Fibroblast of skin of back (primary cell): ENCODE measurements at regions not wholly inside any gene's neighbourhood (a gene's known extent, or its start where the extent isn't known, plus 50 kb on each side); places are given as distances from the start of the nearest gene placed in this dataset.

ENCODE experiments used
- DNase-seq: peaks from one replicate; pipeline ENCODE4 v3.0.0-alpha.2; 2013

DNA sequence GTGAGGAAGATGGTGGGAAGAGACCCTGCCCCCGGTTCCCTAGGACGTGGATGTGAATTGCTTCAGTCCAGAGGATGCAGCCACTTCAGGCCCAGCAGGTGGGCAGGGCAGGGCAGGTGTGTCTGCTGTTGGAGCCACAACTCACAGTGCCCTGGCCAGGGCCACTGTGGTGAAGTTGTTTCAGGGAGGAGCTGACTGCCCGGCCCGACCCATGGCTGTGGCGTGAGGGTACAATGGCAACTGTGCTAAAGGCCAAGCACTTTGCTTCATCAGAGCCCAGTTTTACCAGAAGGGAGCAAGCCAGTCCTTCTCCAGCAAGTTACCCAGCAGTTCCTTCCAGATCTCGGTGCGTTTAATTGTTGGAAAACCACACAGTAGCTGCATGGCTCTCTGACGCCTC, 1174.4 kb downstream of the BRD1 start:
- DNase-seq, result no peak

DNA sequence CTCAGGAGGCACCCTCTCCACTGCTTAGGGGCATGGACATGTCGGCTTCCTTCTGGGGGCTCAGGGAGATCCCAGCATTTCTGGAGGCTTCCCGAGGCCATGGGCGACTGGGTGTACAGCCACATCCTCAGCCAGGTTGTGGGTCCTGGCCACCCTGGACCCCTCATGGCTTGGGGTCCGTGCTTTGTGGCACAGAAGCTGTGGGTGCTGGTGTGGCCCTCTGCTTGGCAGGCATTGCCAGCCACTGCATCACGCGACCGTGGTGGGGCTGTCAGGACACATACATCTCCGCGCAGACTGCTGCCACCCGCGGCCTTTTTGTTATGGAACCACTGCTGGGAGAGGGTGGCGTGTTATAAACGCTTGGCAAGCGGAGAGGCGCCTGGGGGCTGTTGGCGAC, 1174.9 kb downstream of the BRD1 start:
- DNase-seq, result no peak

DNA sequence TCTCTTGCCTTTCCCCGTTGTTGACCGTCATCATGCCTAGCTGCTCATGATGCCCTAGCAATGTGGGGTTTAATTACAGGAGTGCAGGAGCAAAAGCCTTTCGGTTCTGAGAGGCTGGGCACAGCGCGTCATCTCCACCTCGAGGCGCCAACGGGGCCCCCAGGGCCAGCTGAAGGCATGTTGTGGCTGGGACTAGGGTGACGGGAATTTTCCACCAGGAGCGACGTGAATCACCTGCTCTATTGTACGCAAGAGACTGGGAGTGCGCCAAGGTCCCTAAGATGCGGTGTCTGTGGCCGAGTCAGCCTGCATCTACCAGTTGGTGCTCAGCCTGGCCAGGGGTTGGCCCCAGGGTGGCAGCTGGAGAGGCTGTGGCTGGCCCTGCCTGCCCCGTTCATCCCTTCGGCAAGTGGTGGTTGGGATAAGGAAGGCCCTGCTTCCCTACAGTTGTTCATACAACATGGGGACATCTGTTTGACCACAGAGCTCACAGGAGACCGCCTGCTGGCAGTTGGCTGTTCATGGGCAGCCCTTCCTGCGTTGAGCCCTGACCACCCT, 1175.6 kb downstream of the BRD1 start:
- no peak for DNase-seq

DNA sequence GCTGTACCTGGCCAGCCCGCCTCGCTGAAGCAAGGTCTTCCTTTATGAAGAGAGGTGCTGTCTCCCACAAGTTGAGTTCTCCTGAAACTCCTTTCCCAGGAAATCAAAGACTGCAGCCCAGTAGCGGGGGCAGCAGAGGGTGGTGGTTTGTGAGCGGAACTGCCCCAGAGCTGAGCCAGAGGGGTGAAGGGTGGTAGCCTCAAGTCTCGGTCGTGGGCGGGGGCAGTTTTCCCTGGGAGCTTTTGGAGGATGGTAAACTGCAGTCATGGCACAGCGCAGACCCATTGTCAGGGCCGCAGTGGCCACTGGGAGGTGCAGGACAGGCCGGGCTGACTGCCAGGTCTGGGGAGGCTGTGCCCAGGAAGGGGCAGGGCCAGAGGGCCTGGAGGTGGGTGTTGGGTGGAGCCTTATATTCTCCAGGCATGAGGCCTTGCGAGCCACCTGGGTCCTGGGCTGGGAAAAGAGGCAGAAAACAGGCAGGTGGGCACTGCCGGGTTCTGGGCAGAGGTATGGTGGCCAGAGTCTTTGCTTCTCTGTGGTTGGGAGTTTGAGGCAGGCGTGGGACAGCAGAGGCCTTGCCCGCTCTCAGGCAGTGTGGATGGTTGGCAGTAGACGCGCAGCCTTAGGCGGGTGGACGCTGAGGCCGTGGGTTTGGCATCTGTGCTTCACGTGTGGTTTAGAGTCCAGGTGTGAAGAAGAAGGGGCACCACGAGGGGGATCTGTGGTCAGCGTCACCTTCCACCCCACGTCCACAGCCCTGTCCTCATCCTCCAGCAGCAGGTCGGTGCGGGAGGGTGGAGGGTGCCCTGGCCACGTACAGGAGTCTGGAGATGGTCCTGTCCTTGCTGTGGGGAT, 1176.4 kb downstream of the BRD1 start:
- no peak for DNase-seq

DNA sequence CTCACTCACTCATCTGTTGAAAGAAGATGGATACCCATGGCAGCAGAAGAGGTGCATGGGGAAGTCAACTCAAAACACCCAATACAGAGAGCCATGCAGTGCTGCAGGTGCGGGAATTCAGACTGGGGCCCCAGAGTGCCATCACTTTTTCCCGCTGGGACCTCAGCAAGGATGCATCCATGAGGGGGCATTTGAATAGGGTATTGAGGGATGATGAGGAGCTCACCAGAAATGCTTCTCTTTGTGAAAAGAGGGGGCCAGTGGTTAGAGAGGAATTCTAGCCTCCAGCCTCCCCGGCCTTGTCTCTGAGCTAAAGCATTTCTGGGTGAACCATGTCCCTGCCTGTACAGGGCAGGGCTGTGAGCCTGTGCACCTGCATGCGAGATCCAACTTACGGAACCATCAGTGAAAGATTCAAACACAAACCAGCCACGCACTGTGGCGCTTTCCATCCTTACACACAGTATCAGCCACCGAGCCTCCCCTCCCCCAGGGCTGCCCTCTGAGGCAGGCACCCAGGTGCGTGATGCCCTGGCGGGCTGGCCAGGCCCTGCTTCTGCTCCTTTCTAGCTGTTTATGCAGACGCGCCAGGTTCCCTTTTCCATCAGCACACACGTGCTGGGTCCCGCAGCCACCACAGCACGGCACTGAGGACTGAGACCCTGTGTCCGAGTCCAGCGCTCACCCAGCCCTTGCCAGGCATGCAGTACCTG, 1177.2 kb downstream of the BRD1 start:
- no peak for DNase-seq

DNA sequence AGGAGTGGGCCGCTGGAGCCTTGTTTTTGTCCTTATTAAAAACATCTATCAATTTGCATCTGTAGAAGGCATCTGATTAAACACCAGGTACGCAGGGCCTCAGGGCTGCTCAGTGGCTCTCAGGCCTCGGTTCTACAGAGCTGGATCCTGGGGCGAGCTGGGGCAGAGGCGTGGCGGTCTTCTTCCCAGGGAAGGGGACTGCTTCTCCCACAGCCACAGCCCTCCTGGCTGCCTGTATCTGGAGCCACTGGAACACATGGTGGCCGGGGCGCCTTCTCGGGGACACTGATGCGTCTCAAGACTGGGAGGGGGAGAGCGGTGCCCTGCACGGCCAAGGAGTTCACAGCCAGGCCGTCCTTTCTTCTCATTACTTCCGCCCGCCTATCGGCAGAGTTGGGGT, 1178.2 kb downstream of the BRD1 start:
- DNase-seq, result no peak

DNA sequence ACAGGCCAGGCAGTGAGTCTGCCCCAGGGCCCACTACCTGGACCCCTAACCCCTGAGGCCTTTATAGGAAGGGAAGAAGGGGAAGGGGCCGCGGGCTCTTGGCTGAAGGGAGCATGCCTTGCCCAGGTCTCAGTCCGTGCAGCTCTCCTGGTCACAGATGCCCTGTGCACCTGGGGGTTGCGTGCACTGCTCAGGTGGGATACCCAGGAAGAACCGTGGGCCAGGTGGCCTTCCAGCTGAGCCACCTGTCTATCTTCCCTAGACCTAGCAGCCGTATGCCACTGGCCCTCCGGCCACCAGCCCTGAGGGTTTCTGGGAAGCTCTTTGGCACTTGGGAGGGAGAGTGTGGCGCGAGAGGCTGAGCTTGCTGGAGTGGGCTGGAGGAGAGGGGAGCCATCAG, 1178.6 kb downstream of the BRD1 start:
- DNase-seq, result no peak

DNA sequence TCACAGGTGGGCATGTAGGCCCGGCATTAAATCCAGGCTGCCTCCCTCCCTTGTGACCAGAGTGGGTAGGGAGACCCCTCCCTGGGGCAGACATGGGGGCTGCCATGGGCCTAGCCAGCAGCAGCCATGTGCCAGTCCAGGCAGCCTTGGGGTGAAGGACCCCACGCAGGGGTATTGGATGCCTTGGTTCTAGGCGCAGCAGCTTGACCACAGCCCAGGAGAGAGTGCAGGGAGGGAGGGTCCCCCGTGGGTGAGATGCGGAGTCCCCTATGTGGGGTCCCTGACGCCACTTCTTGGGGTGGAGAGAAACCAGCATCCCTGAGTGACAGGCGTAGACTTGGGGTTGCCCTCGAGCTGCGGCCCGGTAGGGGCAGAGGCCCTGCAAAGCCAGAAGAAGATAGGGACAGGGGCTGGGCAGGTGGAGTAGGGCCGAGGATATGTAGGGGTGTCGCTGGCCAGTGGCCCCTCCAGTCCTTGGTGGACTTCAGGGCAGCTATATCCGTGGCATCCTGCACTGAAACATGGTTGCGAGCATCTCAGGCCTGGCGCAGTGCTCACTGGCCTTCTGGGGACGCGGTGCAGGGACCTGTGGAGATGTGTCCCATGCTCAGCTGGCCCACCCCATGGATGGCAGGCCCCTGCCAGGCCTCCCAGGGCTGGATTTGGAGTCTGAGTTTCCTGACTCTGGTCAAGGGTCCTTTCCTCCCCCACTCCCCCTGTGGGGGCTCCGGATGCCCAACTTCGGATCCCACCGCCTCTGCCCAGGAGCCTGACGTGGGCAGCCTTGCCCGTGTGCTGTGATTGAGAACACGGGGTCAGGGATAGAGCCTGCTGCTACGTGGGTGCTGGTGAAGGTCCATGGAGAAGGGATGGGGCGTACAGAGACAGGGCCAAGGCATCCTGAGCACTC, 1179.8 kb downstream of the BRD1 start:
- no peak for DNase-seq

DNA sequence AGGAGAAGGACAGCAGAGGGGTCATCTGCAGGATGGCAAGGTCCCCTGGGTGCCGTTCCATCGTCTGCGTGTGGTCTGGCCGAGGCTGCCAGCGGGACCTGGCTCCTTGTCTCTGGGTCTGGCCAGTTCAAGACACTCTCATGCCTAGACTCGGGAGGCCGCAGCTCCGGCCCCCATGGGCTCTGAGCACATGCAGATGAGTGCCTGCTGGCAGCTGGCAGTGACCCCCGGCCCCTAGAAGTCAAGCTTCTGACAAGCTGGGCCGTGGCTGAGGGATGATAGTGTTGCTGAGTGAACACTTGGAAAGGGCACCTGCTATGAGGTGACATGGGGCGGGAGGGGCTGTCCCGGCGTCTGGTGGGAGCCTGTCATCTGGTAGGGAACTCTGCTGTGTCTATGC, 1180.6 kb downstream of the BRD1 start:
- no peak for DNase-seq

DNA sequence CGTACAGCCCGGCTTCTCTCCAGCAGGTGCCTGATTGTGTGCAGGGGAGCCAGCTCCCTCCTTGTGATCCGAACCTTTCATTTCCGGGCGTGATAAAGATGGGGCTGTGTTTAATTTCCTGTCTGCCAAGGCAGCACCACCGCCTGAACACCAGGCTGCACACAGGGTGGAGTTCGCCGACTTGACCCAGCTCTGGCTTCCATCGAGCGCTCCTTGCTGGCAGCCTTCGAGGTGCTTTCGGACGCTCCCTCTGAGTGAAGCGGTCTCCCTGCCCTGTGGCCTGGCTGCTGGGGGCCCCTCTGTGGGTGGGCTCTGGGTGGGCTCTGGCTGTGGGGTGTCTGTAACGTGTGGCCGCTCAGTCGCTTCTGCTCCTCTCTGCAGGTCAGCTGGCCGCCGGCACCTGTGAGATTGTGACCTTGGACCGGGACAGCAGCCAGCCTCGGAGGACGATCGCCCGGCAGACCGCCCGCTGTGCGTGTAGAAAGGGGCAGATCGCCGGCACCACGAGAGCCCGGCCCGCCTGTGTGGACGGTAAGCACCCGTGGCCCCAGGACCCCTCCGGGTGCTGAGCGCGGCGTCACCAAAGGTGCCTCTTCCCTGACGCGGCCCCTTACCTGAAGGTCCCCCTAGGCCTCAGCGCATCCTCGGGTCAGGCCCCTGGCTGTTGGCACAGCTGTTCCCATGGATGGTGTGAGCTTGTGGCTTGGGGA, 1181.3 kb downstream of the BRD1 start:
- no peak for DNase-seq

DNA sequence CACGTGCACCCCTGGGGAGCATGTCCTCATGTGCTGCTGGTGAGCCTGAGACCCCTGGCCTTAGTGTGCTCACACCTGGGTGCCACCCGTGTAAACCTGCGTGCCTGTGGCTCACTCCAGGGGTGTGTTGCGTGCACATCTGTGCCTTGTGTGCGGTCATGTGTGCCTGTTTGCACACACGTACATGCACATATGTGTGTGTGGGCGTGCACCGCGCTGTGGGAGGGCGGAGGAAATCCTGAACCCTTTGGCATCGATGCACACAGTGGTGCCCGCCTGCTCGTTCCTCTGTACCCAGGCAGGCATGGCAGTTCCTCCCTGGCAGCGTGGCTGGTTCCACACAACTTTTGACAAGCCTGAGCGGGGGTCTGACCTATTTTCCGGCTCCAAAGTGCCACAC, 1181.9 kb downstream of the BRD1 start:
- DNase-seq, result no peak

DNA sequence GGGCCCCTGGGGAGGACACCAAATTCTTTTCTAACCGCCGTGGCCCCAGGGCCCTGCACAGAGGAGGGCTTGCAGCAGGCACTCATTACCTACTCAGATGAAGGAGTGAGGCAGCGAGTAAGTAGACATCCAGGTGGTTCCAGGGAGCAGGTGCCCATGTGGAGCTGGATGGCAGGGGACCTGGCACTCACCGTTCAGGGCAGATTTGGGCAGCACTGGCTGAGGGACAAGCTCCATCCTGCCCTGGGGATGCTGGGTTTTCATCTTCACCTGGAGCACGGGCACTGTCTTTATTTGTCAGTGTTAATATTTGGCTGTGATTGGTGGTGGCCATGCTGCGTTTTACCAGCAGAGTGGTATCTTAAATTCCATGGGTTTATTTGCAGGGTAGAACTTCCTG, 1182.7 kb downstream of the BRD1 start:
- no peak for DNase-seq

DNA sequence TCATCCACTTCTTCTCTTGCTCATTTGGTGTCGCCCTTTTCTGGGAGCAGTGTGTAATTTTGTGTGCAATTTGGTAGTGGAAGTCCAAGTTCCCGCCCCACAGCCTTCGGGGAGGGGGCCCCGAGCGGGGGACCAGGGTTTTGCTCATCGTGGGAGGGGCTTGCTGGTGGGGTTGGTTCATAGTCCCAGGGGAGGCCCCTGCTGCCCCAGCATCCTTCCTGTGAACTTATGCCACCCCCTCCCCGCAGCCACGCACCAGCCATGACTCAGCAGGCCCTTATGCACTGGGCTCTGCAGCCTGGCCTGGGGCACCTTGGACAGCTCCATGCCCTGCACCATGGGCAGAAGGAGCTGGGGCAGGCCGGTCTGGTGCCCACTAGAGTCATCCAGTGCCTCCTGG, 1183.6 kb downstream of the BRD1 start:
- peak; percentile 82 for DNase-seq

DNA sequence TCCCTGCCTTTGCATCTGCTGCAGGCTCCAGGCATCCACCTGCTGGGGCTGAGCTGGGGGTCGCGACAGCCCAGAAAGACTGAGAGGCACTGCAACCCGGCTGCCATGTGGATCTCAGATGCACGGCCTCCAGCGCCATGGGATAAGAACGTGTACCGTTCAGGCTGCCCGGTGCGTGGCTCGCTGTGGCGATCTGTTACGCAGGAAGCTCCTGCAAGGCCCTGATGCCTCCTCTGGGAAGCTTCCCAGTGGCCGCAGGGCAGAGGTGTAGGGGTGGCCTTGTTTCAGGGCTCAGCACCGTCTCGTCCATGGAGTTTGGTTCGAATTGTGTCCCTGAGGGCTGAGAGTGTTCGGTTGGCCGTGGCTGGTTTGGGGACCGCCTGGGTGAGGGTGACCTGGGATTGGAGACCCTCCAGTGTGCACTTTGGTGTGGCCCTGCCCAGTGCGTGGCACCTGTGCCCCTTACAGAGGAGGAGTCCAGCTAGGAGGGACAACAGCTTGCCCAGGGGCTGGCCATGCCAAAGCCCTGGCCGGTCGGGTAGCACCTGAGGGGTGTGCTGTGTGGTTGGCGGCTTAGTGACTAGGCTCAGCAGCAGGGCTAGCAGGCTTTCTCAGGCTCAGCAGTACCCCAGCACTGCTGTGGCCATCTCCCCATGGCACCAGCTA, 1184.5 kb downstream of the BRD1 start:
- no peak for DNase-seq

DNA sequence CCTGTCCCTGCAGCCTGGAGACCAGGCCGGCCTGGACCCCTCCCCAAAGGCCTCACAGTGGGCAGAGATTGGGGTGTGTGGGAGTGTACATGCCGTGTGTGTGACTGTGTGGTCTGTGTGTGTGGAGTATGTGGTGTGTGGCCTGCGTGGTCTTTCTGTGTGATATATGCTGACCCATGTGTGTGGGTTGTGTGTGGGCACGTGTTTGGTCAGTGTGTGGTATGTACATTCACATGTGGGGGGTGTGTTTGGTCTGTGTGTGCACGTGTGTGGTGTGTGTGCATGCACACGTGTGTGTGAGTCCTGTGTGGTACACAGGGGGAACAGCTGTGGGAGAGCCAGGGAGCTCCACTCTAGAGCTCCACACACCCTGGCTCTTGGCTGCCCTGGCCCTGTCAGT, 1185.1 kb downstream of the BRD1 start:
- no peak for DNase-seq

DNA sequence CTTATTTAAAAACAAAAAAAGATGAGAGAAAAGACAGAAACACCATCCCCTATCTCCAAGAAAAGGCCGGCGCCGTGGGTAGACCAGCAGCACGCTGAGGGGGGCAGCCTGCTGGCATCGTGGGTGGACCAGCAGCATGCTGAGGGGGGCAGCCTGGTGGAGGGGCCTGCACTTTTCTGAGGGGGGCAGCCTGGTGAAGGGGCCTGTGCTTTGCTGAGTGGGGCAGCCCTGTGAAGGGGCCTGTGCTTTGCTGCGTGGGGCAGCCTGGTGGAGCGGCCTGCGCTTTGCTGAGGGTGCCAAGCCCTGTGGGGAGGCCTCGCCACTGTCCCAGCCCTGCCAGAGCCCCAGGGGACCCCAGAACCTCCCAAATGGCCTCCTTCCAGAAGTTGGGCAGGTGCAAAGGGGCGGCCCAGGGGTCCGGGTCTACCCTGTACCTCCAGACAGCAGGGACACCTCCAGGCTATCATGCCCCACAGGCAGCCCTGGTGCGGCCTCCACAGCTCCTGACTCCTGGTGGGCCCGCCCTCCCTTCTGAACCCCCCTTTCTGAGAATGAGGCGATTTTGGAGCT, 1185.7 kb downstream of the BRD1 start:
- DNase-seq, result no peak

DNA sequence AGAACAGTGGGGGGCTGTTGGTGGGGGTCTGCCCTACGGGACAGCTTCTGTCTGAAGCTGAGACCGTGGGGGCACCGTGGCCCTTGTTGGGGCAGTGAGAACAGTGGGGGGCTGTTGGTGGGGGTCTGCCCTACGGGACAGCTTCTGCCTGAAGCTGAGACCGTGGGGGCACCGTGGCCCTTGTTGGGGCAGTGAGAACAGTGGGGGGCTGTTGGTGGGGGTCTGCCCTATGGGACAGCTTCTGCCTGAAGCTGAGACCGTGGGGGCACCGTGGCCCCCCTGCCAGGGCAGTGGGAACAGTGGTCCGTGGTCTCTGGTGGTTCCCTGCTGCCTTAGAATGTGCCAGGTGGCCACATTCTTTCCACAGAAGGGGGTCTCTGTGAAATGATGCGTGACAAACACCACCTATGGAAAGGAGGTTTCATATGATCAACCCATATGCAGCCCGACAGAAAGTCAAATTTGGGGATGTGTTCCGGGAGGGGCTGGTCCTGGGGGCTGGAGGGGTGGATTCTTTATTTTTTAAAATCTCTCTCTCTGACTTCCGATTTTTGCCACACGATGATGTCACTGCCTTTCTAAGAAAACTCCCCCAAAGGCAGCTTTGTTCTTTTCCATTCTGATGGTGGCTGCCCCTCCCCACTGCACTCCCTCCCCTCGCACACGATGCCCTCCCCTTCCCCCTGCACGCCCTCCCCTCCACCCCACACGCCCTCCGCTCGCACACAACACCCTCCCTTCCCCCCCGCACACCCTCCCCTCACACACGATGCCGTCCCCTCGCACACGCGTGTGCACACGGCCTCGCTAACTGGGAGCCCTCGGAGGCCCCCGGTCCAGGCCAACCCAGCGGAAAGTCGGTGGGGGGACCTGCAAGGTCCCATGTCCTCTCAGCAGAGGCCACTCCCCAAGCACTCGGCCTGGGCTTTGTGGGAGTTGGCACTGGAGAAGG, 1186.5 kb downstream of the BRD1 start:
- no peak for DNase-seq

DNA sequence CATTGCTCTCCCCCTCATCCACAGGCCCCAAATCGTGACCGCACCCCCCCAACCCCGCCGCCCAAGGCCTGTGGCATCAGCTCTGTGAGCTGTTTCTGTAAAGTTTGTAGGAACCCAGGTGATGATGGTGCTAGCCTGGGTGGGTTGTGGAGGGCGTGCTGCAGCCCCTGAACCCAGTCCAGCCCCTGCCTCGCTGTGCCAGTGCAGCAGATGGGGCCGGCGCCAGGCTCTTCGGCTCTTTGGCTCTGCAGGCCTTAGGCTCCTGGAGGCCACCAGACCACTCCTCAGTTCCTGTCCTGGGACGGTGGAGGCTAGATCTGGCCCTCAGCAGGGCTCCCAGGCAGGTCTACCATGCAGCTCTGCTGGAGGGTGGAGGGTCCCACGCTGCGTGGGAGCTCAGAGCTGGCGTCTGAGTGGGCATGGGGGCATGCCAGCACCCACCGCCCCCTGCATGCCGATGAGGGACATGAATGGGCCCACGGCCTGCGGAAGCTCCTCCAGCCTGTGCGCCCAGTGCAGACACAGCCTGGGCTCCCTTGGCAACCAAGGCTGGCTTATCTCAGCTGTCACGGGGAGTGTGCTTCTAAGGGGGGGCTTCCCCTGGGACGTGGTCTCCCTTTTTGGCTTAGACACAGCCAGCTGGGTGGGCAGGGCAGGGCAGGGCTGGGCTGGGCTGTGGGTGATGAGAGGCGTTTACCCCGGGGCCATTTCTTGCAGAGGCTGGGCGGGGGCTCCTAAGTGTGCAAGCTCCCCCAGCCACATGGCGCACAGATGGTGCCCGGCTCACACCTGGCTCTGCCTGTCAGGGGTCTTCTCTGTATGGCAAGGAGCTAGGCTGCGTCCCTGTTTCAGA, 1187.6 kb downstream of the BRD1 start:
- DNase-seq, result no peak
